ENCODE measurements at regions not wholly inside any gene's neighbourhood (a gene's known extent, or its start where the extent isn't known, plus 50 kb on each side); places are given as distances from the start of the nearest gene placed in this dataset.

GRCh38 chr5:97750576-97750975 lies 567.5 kb upstream of the RIOK2 start:
- no peak for DNase-seq

GRCh38 chr5:97751540-97751939 lies 568.5 kb upstream of the RIOK2 start:
- DNase-seq = no peak

GRCh38 chr5:97752871-97753270 lies 569.8 kb upstream of the RIOK2 start:
- DNase-seq = no peak

- no peak for DNase-seq
Measured at GRCh38 chr5:97762483-97762882, 579.4 kb upstream of the RIOK2 start.

GRCh38 chr5:97764700-97765099 lies 581.7 kb upstream of the RIOK2 start:
- DNase-seq = peak; percentile 9

- no peak for DNase-seq
Measured at GRCh38 chr5:97778451-97778850, 595.4 kb upstream of the RIOK2 start.

- DNase-seq = no peak
Measured at GRCh38 chr5:97788369-97788768, 605.3 kb upstream of the RIOK2 start.

- DNase-seq = no peak
Measured at GRCh38 chr5:97797994-97798451, 615.0 kb upstream of the RIOK2 start.

GRCh38 chr5:97801461-97801860 lies 618.4 kb upstream of the RIOK2 start:
- no peak for DNase-seq

GRCh38 chr5:97820138-97820537 lies 637.1 kb upstream of the RIOK2 start:
- DNase-seq = no peak

- DNase-seq = no peak
Measured at GRCh38 chr5:97832645-97833296, 649.7 kb upstream of the RIOK2 start.

GRCh38 chr5:97834561-97834960 lies 651.5 kb upstream of the RIOK2 start:
- DNase-seq = no peak

GRCh38 chr5:97835112-97835511 lies 652.1 kb upstream of the RIOK2 start:
- no peak for DNase-seq

GRCh38 chr5:97836816-97837215 lies 653.8 kb upstream of the RIOK2 start:
- DNase-seq = no peak

GRCh38 chr5:97838214-97838613 lies 655.2 kb upstream of the RIOK2 start:
- peak; percentile 61 for DNase-seq

- no peak for DNase-seq
Measured at GRCh38 chr5:97839341-97840086, 656.5 kb upstream of the RIOK2 start.

GRCh38 chr5:97840643-97841042 lies 657.6 kb upstream of the RIOK2 start:
- no peak for DNase-seq

GRCh38 chr5:97842687-97843086 lies 659.6 kb upstream of the RIOK2 start:
- DNase-seq = no peak

GRCh38 chr5:97844797-97845196 lies 661.8 kb upstream of the RIOK2 start:
- DNase-seq = no peak

- no peak for DNase-seq
Measured at GRCh38 chr5:97846643-97847042, 663.6 kb upstream of the RIOK2 start.

- DNase-seq = no peak
Measured at GRCh38 chr5:97847920-97848631, 665.0 kb upstream of the RIOK2 start.

GRCh38 chr5:97851036-97851435 lies 668.0 kb upstream of the RIOK2 start:
- DNase-seq = no peak

- no peak for DNase-seq
Measured at GRCh38 chr5:97854871-97855762, 672.1 kb upstream of the RIOK2 start.
